ENCODE measurements at regions not wholly inside any gene's neighbourhood (a gene's known extent, or its start where the extent isn't known, plus 50 kb on each side); places are given as distances from the start of the nearest gene placed in this dataset.

DNA sequence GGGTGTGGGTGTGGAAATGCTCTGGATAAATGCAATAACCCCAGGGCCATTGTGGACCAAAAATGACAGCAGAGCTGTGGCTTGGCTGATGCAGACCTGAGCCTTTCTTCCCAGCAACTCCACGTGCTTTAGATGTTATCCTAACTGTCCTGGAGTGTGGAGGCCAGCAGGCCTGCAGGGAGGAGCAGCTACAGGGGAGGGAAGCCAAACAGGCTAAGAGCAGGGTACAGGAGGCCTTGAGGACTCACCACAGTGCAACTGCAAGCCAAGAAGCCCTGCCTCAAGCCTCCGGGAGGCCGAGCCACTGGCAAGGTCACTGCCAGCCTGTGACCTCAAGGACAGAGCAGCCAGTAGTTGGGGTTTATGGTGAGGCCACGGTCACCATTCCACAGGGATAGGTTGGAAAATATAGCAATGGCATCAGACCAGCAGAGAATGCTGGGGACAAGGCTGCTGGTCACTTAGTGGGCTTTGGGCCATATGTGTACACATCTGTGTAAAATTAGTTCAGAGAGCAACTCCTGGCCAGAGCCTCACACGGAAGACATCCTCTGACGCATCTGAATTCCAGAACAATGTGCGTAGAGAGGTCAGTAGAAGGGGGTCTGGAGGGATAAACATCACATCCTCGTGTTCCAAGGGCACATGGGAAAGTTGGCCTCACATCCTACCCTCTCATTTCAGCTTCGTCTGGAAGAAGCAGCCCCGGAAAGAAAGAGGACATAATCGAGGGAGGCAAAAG is 76.2 kb upstream of the UPP2 start:
- H3K4me3 ChIP-seq (ENCODE audit: low read length): no peak overlapping the region
- no peaks in the 10 kb centered on the region for H3K9me3 ChIP-seq (ENCODE audit: low read length)
- POLR2A ChIA-PET (ENCODE audit: unreplicated experiment): no interaction called here
- H3F3A ChIP-seq (ENCODE audit: low read length, unreplicated experiment): no peaks in the 10 kb centered on the region
- BruUV-seq (replicated peaks): no TSS peak
- TF ChIP-seq EZH2phosphoT487 (IDR thresholded peaks at IDR 0.05; ENCODE audit: borderline replicate concordance, low read length) (no peak), EZH2 (IDR thresholded peaks at IDR 0.05; ENCODE audit: low read length, unreplicated experiment) (no peak)
- TF ChIP-seq, protein P1, sequence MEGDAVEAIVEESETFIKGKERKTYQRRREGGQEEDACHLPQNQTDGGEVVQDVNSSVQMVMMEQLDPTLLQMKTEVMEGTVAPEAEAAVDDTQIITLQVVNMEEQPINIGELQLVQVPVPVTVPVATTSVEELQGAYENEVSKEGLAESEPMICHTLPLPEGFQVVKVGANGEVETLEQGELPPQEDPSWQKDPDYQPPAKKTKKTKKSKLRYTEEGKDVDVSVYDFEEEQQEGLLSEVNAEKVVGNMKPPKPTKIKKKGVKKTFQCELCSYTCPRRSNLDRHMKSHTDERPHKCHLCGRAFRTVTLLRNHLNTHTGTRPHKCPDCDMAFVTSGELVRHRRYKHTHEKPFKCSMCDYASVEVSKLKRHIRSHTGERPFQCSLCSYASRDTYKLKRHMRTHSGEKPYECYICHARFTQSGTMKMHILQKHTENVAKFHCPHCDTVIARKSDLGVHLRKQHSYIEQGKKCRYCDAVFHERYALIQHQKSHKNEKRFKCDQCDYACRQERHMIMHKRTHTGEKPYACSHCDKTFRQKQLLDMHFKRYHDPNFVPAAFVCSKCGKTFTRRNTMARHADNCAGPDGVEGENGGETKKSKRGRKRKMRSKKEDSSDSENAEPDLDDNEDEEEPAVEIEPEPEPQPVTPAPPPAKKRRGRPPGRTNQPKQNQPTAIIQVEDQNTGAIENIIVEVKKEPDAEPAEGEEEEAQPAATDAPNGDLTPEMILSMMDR (conservative IDR thresholded peaks at IDR 0.05; ENCODE audit: low read depth, low read length): no peak
- no peaks in the 10 kb centered on the region for H3K4me1 ChIP-seq (ENCODE audit: insufficient read depth, low read length)
- ATAC-seq (no peak), DNase-seq (no peak)
- H3K79me2 ChIP-seq (ENCODE audit: low read length): no peaks in the 10 kb centered on the region
- H3K27me3 ChIP-seq (ENCODE audit: low read length): no peaks in the 10 kb centered on the region
- H3K9ac ChIP-seq (ENCODE audit: low read length): no peak overlapping the region
- CTCF ChIA-PET: interaction anchor here (1.2 to 1.4 kb wide), 2 partner anchors 14 to 720 kb away, joined by 7 to 13 read pairs; no protein-coding TSS in a partner anchor
- intact Hi-C loops (cut with micrococcal nuclease): loop anchor here (2.0 kb wide), 1 partner anchor 729 kb away; no protein-coding TSS in a partner anchor
- H3K9me2 ChIP-seq (replicated peaks; ENCODE audit: low read length): no peaks in the 10 kb centered on the region
- no peaks in the 10 kb centered on the region for H3K36me3 ChIP-seq (ENCODE audit: low read depth, low read length)
- no peak overlapping the region for H3K27ac ChIP-seq (ENCODE audit: low read length)
- no peak overlapping the region for H3K4me2 ChIP-seq (ENCODE audit: low read length)
- H4K20me1 ChIP-seq (ENCODE audit: low read length): no peaks in the 10 kb centered on the region
- no peak overlapping the region for H2AFZ ChIP-seq (ENCODE audit: low read length)

DNA sequence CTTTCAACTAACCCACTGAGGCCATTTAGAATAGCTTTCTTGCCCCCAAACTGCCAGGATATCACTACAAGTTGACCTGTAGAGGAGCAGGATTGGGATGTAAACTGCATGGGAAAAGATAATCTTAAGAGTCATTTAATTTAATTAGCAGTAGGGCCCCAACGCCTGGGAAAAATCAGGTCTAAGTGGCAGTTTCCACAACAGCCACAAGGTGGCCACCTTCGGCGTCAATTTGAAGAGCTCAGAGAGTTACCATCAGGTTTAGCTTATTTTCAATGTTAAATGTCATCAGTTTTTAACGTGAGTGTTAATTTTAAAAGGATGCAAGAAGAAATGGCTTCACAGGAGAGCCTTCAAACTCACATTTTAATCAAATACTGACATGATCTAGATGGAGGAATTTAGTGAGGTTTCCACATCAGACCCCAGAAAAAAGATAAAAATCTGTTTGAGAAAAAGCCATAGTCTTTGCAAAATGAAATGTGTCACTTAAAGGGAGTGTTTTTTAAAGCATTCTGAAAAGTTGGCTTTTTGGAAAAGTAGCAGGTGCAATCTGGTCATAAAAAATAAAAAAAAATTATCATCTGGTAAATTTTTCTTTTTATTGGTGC is 77.3 kb upstream of the UPP2 start:
- POLR2A ChIA-PET (ENCODE audit: unreplicated experiment): interaction anchor here (0.6 to 0.7 kb wide), 3 partner anchors 530 to 595 kb away, joined by 3 to 5 read pairs (median 3); no protein-coding TSS in a partner anchor
- BruUV-seq (replicated peaks): no TSS peak

More for the DNA sequence above, 77.3 kb upstream of the UPP2 start:
- Histone ChIP-seq H2AFZ (ENCODE audit: low read length) (no peak overlapping the region), H3F3A (ENCODE audit: low read length, unreplicated experiment) (no peaks in the 10 kb centered on the region), H3K27ac (ENCODE audit: low read length) (no peak overlapping the region), H3K9me2 (replicated peaks; ENCODE audit: low read length) (no peaks in the 10 kb centered on the region), H3K36me3 (ENCODE audit: low read depth, low read length) (no peaks in the 10 kb centered on the region), H3K27me3 (ENCODE audit: low read length) (no peaks in the 10 kb centered on the region), H3K4me3 (ENCODE audit: low read length) (no peak overlapping the region), H3K4me1 (ENCODE audit: insufficient read depth, low read length) (no peaks in the 10 kb centered on the region), H3K9me3 (ENCODE audit: low read length) (no peaks in the 10 kb centered on the region), H3K79me2 (ENCODE audit: low read length) (no peaks in the 10 kb centered on the region), H4K20me1 (ENCODE audit: low read length) (no peaks in the 10 kb centered on the region), H3K4me2 (ENCODE audit: low read length) (no peak overlapping the region), H3K9ac (ENCODE audit: low read length) (no peak overlapping the region)
- no peak for TF ChIP-seq EZH2 (IDR thresholded peaks at IDR 0.05; ENCODE audit: low read length, unreplicated experiment)
- TF ChIP-seq, protein P1 (conservative IDR thresholded peaks at IDR 0.05; ENCODE audit: low read depth, low read length): peak; percentile 89
- CTCF ChIA-PET: interaction anchor here (0.6 to 1.4 kb wide), 7 partner anchors 13 to 740 kb away, joined by 3 to 13 read pairs (median 4); no protein-coding TSS in a partner anchor
- DNase-seq (peak; percentile 74), ATAC-seq (peak; percentile 71)
- intact Hi-C loops (cut with micrococcal nuclease): loop anchor here (2.0 kb wide), 1 partner anchor 730 kb away; no protein-coding TSS in a partner anchor

Measured in PC-3 (cell line).